ENCODE measurements at regions not wholly inside any gene's neighbourhood (a gene's known extent, or its start where the extent isn't known, plus 50 kb on each side); places are given as distances from the start of the nearest gene placed in this dataset.

DNA sequence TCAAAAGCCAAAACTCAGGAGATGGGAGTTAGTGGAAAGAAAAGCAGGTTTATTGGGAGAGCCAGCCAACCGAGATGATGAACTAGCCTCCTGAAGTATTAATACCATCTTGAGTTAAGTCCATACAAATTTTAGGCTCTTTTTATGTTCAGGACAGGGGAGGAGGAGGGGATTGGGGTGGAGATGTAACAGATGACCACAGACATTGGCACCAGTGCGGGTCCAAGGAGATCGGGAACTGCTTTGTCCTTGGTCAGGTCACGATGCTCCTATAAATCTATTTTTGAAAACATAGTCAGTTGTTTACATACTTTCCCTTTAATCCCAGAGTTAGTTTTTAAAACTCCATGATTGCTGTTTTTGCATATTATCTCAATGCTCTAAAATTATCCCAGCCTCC lies 219.6 kb downstream of the ANKRD60 start:
- no peak for FAIRE-seq
- ATAC-seq = no peak
- BruUV-seq (replicated peaks) = no TSS peak
- H3K9ac ChIP-seq (ENCODE audit: control insufficient read depth, insufficient read depth, low read length) = no peak overlapping the region
- H3K36me3 ChIP-seq (ENCODE audit: control insufficient read depth in 2 of 2, insufficient read depth in 2 of 2, low read length in 1 of 2) = no peaks in the 10 kb centered on the region
- H3K27ac ChIP-seq (ENCODE audit: control insufficient read depth, insufficient read depth) = no peak overlapping the region
- no peak overlapping the region for H2AFZ ChIP-seq (ENCODE audit: control insufficient read depth, low read depth, low read length)
- in situ Hi-C loops (cut with MboI) = no loop called here
- CTCF ChIA-PET = no interaction called here
- H3K4me1 ChIP-seq (ENCODE audit: control insufficient read depth, insufficient read depth, low read length) = no peaks in the 10 kb centered on the region
- TF ChIP-seq MXI1 (IDR thresholded peaks at IDR 0.05; ENCODE audit: low read depth, low read length) = no peak
- no peak for TF ChIP-seq JUNB (IDR thresholded peaks at IDR 0.05)
- no peak for TF ChIP-seq PAX5 (IDR thresholded peaks at IDR 0.05; ENCODE audit: borderline replicate concordance, low read depth, low read length)
- TF ChIP-seq ZNF207 (IDR thresholded peaks at IDR 0.05; ENCODE audit: borderline replicate concordance) = no peak
- DNase-seq (ENCODE audit: low read depth, low spot score) = no peak
- SMC1A ChIA-PET (ENCODE audit: uncharacterized antibody, unreplicated experiment) = no interaction called here
- H3K4me2 ChIP-seq (ENCODE audit: control insufficient read depth, insufficient read depth) = no peak overlapping the region
- no peaks in the 10 kb centered on the region; the same call in 2 of the 3 replicates for H3K9me3 ChIP-seq (replicated peaks; ENCODE audit: control insufficient read depth, insufficient read depth, low read length)
- intact Hi-C loops (cut with micrococcal nuclease; ENCODE audit: unreplicated experiment) = no loop called here
- no peaks in the 10 kb centered on the region for H3K79me2 ChIP-seq (ENCODE audit: control insufficient read depth, insufficient read depth, low read length)
- RAD21 ChIA-PET (ENCODE audit: unreplicated experiment) = no interaction called here
- POLR2A ChIA-PET = no interaction called here
- WGBS (ENCODE audit: insufficient coverage, insufficient replicate concordance, low lambda C conversion rate, missing lambda C conversion rate) = 53% methylated on average over 4 of the region's 4 CpGs
- H3K4me3 ChIP-seq = no peak overlapping the region
- peaks cover 0 to 1% of the 10 kb centered on the region in 2 experiments; a peak in 3 of 4 replicates for H3K27me3 ChIP-seq (replicated peaks in 1 of 2; ENCODE audit: control insufficient read depth in 2 of 2, insufficient read depth in 2 of 2, low read length in 1 of 2)
- H4K20me1 ChIP-seq (ENCODE audit: control insufficient read depth, insufficient read depth) = no peaks in the 10 kb centered on the region

DNA sequence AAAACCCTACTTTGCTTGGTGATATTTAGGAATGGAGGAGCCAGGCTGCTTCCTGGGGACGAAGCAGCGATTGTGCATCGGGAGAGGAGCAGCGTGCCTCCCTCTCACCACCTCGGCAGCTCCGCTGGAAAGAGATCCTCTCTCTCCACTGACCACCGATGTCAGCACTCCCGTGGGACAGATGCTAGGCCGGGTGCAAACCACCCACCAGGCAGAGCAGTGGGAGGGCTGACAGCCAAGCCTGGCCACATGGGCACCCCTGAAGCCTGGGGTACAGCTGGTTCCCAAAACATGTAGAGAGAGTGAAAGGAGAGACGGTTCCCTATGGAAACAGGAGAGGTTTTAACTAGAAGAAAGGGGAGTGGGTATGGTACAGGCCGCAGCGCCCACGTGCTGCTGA lies 220.0 kb downstream of the ANKRD60 start:
- ChIA-PET CTCF (no interaction called here), SMC1A (ENCODE audit: uncharacterized antibody, unreplicated experiment) (no interaction called here), RAD21 (ENCODE audit: unreplicated experiment) (no interaction called here), POLR2A (no interaction called here)
- no peak for TF ChIP-seq NR2C2 (IDR thresholded peaks at IDR 0.05; ENCODE audit: borderline replicate concordance, control insufficient read depth, insufficient read length, low read depth)
- TF ChIP-seq ATF7 (IDR thresholded peaks at IDR 0.05; ENCODE audit: low read depth) = no peak
- no peak for TF ChIP-seq SPI1 (IDR thresholded peaks at IDR 0.05; ENCODE audit: borderline replicate concordance, insufficient read depth, low read depth, low read length)
- no peak for TF ChIP-seq HDAC6 (IDR thresholded peaks at IDR 0.05; ENCODE audit: unreplicated experiment)
- TF ChIP-seq BCLAF1 (IDR thresholded peaks at IDR 0.05) = no peak
- no peak for TF ChIP-seq E2F8 (IDR thresholded peaks at IDR 0.05; ENCODE audit: low read depth, partially characterized antibody)
- no peak for TF ChIP-seq POLR2AphosphoS5 (IDR thresholded peaks at IDR 0.05; ENCODE audit: low read length)
- no peak for TF ChIP-seq ZNF24 (IDR thresholded peaks at IDR 0.05)
- no peak for TF ChIP-seq HCFC1 (IDR thresholded peaks at IDR 0.05; ENCODE audit: low read length)
- TF ChIP-seq NR2C1 (IDR thresholded peaks at IDR 0.05) = no peak
- no peak overlapping the region for H3K4me2 ChIP-seq (ENCODE audit: control insufficient read depth, insufficient read depth)
- intact Hi-C loops (cut with micrococcal nuclease; ENCODE audit: unreplicated experiment) (no loop called here), in situ Hi-C loops (cut with MboI) (no loop called here)
- H3K9me3 ChIP-seq (replicated peaks; ENCODE audit: control insufficient read depth, insufficient read depth, low read length) = no peaks in the 10 kb centered on the region; the same call in 2 of the 3 replicates
- no peak overlapping the region for H3K4me3 ChIP-seq
- no peak overlapping the region for H3K27ac ChIP-seq (ENCODE audit: control insufficient read depth, insufficient read depth)
- H3K27me3 ChIP-seq (replicated peaks in 1 of 2; ENCODE audit: control insufficient read depth in 2 of 2, insufficient read depth in 2 of 2, low read length in 1 of 2) = peaks cover 0 to 1% of the 10 kb centered on the region in 2 experiments; a peak in 3 of 4 replicates
- H4K20me1 ChIP-seq (ENCODE audit: control insufficient read depth, insufficient read depth) = no peaks in the 10 kb centered on the region
- FAIRE-seq = no peak
- no peaks in the 10 kb centered on the region for H3K79me2 ChIP-seq (ENCODE audit: control insufficient read depth, insufficient read depth, low read length)
- H2AFZ ChIP-seq (ENCODE audit: control insufficient read depth, low read depth, low read length) = no peak overlapping the region
- H3K36me3 ChIP-seq (ENCODE audit: control insufficient read depth in 2 of 2, insufficient read depth in 2 of 2, low read length in 1 of 2) = no peaks in the 10 kb centered on the region
- 32% methylated on average over 13 of the region's 13 CpGs for WGBS (ENCODE audit: insufficient coverage, insufficient replicate concordance, low lambda C conversion rate, missing lambda C conversion rate)
- H3K9ac ChIP-seq (ENCODE audit: control insufficient read depth, insufficient read depth, low read length) = no peak overlapping the region
- no peaks in the 10 kb centered on the region for H3K4me1 ChIP-seq (ENCODE audit: control insufficient read depth, insufficient read depth, low read length)
- no peak for DNase-seq (ENCODE audit: low read depth, low spot score)
- no TSS peak for BruUV-seq (replicated peaks)
- no peak for ATAC-seq

All from GM12878 (cell line).